Adrenal gland (tissue), 5 donors: ENCODE measurements at regions not wholly inside any gene's neighbourhood (a gene's known extent, or its start where the extent isn't known, plus 50 kb on each side); places are given as distances from the start of the nearest gene placed in this dataset.

Experiments
- POLR2A ChIP-seq, 2 donors: fragments of 450-650 bp; IDR thresholded peaks; one replicate each; pipeline ENCODE4 v1.6.1; 2017; ENCODE audit warnings: antibody characterized with exemption in 2 of 2, mild to moderate bottlenecking in 2 of 2, moderate library complexity in 1 of 2
- TF ChIP-seq, protein P1 (sequence below), 6 experiments: fragments of 450-650 bp in 4 of 6; fragments of 200-600 bp in 2 of 6; sonication (generic) in 1 of 6; IDR thresholded peaks; 1 replicate in 5 of 6; 2 replicates in 1 of 6; pipeline versions ENCODE4 v1.5.1 to v1.8.0; 2016 to 2021; ENCODE audit warnings: antibody characterized with exemption in 6 of 6, mild to moderate bottlenecking in 2 of 6, moderate library complexity in 1 of 6
- donor health status: DM: no; HTN: no; CAD: no.

GRCh38 chr15:22239806-22240180 lies 159.5 kb downstream of the OR4M2 start:
- TF ChIP-seq, protein P1, sequence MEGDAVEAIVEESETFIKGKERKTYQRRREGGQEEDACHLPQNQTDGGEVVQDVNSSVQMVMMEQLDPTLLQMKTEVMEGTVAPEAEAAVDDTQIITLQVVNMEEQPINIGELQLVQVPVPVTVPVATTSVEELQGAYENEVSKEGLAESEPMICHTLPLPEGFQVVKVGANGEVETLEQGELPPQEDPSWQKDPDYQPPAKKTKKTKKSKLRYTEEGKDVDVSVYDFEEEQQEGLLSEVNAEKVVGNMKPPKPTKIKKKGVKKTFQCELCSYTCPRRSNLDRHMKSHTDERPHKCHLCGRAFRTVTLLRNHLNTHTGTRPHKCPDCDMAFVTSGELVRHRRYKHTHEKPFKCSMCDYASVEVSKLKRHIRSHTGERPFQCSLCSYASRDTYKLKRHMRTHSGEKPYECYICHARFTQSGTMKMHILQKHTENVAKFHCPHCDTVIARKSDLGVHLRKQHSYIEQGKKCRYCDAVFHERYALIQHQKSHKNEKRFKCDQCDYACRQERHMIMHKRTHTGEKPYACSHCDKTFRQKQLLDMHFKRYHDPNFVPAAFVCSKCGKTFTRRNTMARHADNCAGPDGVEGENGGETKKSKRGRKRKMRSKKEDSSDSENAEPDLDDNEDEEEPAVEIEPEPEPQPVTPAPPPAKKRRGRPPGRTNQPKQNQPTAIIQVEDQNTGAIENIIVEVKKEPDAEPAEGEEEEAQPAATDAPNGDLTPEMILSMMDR (IDR thresholded peaks at IDR 0.05) = no peak
- TF ChIP-seq POLR2A (IDR thresholded peaks at IDR 0.05) = no peak
